D721Med (cell line): ENCODE measurements at regions not wholly inside any gene's neighbourhood (a gene's known extent, or its start where the extent isn't known, plus 50 kb on each side); places are given as distances from the start of the nearest gene placed in this dataset.

Experiments used
- DNase-seq: peaks from one replicate; pipeline ENCODE4 v3.0.0; 2011; ENCODE audit warnings: low spot score; ENCODE audit not compliant: insufficient read length
- FAIRE-seq: peaks from 2 replicates; lab custom pipeline; 2011; peaks lifted over from hg19 to GRCh38; lab: Jason Lieb, UNC
- CTCF ChIP-seq: IDR thresholded peaks from 2 replicates; pipeline ENCODE4 v1.5.1; 2012; ENCODE audit warnings: mild to moderate bottlenecking, control low read depth; ENCODE audit not compliant: insufficient read depth; ENCODE audit errors: missing control alignments

GRCh38 chr10:2701802-2702201 is 365.5 kb upstream of the PFKP start:
- DNase-seq, result no peak
- no peak for TF ChIP-seq CTCF
- no peak for FAIRE-seq

GRCh38 chr10:2700626-2701305 is 366.6 kb upstream of the PFKP start:
- no peak for DNase-seq
- no peak for FAIRE-seq
- TF ChIP-seq CTCF, result no peak

GRCh38 chr10:2688958-2689357 is 378.4 kb upstream of the PFKP start:
- FAIRE-seq (no peak), DNase-seq (no peak)
- no peak for TF ChIP-seq CTCF

- TF ChIP-seq CTCF, result no peak
- DNase-seq, result no peak
- FAIRE-seq, result no peak
These were observed 380.7 kb upstream of the PFKP start for GRCh38 chr10:2686691-2687090.

- FAIRE-seq (no peak), DNase-seq (no peak)
- no peak for TF ChIP-seq CTCF
These were observed 384.9 kb upstream of the PFKP start for GRCh38 chr10:2682491-2682890.

- no peak for TF ChIP-seq CTCF
- FAIRE-seq (no peak), DNase-seq (no peak)
These were observed 385.5 kb upstream of the PFKP start for GRCh38 chr10:2681891-2682290.

- DNase-seq, result no peak
- TF ChIP-seq CTCF, result no peak
- no peak for FAIRE-seq
These were observed 386.5 kb upstream of the PFKP start for GRCh38 chr10:2680821-2681220.
